ENCODE measurements at regions not wholly inside any gene's neighbourhood (a gene's known extent, or its start where the extent isn't known, plus 50 kb on each side); places are given as distances from the start of the nearest gene placed in this dataset.

GRCh38 chr13:107906131-107906530 lies 309.2 kb downstream of the LIG4 start:
- DNase-seq, result no peak

- DNase-seq, result no peak
Measured at GRCh38 chr13:107901996-107902562, 313.3 kb downstream of the LIG4 start.

DNA sequence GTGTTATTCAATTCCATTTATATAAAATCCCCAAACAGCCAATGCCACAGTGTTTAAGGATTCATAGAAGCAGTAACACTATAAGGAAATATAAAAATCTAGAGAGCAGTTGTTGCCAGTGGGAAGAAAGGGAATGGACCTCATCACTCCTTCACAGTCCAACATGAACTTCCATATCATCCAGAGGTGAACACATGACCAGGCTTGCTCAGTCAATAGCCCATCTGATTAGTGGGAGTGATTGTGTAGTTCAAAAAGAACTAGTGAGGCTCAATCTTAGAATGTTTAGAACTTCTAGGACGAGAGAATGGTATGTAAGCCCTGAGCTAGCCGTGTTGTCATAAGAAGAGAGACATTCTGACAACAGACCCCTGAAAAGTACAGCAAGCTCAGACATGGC lies 314.1 kb downstream of the LIG4 start:
- DNase-seq, result no peak

- no peak for DNase-seq
Measured at GRCh38 chr13:107900775-107901174, 314.6 kb downstream of the LIG4 start.

GRCh38 chr13:107886118-107886517 lies 329.2 kb downstream of the LIG4 start:
- DNase-seq, result no peak

- no peak for DNase-seq
Measured at GRCh38 chr13:107884564-107884963, 330.8 kb downstream of the LIG4 start.

DNA sequence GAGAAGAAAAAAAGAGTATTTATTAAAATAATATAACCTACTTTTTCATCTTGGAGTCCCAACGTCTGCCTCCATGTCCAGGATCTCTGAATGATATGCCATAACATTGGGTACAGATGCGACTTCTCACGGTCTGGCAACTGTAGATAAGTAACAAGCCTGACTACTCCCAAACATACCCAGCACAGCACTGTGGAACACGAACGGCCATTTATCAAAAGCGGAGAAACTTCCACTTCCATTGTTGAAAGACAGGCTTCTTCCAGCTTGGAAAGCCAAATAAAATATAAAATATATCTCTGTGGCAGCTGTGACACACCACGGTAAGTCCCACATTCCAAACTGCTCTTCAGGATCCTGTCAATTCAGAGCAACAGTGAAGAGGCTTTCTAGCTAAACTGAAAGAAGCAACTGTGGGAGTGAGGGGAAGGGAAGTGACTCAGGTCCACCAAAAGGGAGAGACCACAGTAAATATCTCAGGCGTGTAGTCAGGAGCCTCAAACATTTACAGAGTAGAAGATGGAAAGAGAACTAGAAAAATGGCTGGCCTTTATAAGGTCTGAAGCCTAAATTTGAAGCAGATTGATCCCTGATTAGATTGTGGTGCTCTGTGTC lies 331.7 kb downstream of the LIG4 start:
- DNase-seq, result no peak

- DNase-seq, result no peak
Measured at GRCh38 chr13:107882708-107883560, 332.4 kb downstream of the LIG4 start.

GRCh38 chr13:107881362-107881761 lies 334.0 kb downstream of the LIG4 start:
- DNase-seq, result no peak

GRCh38 chr13:107874456-107874855 lies 340.9 kb downstream of the LIG4 start:
- no peak for DNase-seq

- DNase-seq, result no peak
Measured at GRCh38 chr13:107873926-107874325, 341.4 kb downstream of the LIG4 start.

- DNase-seq, result no peak
Measured at GRCh38 chr13:107870400-107870799, 344.9 kb downstream of the LIG4 start.

DNA sequence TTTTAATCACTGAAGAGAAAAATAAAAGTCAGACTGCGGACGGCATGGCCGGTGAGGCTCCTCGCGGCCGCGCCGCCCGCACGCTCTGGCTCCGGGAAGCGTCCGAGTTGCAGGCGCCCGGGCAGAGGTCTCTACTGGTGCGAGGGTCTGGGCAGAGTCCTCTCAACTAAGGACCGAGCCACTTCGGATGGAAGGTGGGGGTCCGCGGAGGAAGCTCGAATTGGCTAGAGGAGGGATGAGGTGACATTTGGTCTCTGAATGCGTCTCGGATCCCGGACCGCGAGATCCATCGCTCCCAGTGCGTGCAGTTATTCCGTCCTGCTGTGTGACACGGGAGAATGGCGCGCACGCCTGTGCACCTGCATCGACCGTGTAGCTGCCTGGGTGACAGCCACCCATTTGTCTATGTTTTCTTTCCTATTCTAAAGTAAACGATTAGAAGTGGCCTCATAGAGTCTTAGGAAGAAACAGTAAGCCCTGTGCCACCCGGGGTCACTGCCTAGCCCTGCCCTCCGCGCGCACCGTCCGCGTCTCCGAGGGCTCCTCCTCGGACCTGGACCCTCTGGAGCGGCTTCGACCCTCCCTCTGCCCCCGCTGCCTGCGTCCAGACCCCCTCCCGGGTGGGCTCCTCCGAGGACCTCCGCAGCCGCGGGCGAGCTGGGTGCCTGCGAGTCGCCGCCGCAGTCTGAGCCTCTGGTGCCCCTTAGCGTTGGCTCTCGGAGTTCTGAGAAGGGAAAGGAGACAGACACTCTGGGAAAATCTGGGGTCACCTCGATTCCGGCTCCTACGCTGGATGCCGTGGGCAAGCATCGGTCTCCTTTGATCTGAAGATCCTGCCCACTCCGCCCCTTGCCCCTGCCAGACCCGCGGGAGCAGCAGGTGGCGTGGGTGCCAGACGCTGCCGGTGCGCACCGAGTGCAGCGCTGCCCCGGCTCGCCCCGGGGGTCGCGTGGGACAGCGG lies 347.4 kb downstream of the LIG4 start:
- DNase-seq, result peak; percentile 79

DNA sequence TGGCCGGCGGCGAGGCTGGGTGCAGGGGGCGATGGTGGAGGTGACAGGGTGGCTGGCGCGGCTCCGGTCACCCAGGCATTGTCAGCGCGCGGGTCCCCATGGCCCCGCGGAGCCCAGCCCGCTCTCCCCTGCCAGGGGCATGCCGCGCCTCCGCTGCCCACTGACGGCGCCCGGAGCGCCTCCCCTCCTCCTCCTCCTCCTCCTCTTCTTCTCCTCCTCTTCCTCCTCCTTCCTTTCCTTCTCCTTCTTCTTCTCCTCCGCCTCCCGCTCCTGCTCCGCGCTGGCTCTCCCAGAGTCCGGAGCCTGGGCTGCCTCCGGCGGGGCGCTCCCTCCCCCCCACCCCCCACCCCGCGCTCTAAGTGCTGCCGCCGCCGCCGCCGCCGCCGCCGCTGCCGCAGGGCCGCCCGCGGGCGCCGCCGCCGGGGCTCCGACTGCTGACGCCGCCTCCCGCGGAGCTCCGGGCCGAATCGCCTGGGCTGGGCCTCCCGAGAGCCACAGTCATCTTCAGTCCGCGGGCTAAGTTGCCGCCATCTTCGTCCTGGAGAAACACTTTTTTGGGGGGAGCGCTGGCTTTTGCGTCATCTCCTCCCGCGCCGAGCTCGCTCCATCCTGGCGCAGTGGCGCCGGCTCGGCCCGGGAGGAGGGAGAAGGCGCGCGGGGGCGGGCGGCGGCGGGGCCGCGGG lies 348.3 kb downstream of the LIG4 start:
- peak; percentile 76 for DNase-seq

DNA sequence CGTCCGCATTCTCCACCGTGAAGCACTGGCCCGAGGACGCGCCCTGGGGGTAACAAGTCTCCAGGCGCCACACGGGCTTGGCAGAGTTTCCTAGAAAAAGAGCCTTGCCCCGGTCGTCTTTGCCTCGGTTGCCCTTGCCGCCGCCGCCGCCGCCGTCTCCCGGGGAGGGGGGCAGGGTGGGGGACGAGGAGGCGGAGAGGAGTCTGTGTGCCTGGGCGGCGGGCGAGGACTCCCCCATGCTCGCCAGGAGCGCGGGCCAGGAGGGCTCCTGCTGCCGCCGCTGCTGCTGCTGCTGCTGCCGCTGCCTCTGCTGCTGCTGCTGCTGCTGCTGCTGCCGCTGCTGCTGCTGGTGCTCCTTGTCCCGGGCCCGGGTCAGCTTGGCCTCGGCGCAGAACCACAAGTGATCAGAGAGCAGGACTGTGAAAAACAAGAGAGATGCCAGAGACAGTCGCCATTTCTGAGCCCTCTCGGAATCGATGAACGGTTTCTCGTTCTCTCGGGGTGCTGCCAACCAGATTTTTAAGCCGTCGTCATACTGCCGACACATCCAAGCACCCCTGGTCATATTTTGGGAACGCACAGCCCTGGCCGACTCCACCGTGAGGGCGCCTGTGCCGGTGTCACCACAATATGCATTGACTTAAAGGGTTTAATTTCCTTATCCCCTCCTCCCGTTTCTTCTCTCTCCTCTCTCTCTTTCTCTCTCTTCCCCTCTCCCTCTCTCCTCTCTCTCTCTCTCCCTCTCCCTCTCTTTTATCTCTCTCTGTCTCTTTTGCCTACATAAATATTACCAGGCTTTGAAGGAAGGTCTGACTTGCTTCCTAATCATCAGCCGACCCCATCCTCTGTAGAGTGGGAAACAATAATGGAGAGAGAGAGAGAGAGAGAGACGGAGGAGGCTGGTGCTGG lies 349.1 kb downstream of the LIG4 start:
- DNase-seq, result peak; percentile 83

DNA sequence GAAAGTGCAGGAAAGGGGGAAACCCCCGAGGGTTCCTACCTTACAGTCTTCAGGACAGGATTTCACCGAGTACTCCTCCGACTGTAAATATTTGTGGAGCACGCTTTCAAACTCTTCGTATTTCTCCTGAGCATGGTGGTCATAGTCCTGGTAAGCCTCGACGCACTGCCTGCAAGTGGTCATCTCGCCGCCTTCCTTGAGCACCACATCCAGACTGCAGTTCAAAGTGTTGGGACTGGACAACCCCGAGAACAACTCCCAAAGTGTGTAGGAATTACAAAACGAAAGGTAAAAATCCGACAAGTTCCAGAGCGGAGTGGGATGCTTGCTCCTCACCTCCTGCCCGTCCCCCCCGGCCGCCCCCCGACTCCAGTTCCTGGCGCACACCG lies 349.7 kb downstream of the LIG4 start:
- no peak for DNase-seq

- no peak for DNase-seq
Measured at GRCh38 chr13:107865318-107865575, 350.1 kb downstream of the LIG4 start.

DNA sequence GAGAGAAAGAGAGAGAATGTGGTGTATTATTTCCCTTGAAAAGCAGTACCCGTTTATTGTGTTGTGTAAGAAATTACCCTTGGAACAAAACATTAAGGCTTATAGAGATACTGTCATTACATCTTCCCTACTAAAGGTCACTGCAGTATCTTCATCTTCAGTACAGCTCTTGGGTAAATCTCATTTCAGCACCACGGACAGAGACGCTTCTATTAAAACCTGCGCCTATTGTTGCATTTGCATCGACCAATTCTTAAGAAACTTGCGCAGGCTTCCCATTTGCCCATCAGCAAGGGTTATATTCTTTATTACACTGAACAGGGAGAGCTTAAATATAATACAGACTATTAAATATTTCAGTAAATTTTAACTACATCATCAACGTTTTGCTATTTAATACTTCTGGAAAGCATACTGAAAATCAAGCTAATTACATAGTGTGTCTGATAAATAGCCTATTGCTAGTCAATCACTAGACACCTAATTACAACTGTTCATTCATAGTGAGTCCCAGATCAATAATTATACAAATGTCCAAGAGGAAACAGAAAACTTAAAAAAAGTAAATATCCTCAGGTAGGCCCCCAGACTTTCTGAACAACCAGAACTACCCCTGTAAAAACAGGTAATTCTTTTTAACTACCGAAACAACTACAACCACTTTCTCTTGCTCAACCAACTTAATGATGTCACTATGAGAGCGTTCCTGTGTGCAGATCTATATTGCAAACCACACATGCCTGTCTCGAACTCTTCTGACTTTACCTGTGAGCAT lies 350.6 kb downstream of the LIG4 start:
- peak; percentile 33 for DNase-seq

GRCh38 chr13:107860284-107860683 lies 355.1 kb downstream of the LIG4 start:
- DNase-seq, result no peak

DNA sequence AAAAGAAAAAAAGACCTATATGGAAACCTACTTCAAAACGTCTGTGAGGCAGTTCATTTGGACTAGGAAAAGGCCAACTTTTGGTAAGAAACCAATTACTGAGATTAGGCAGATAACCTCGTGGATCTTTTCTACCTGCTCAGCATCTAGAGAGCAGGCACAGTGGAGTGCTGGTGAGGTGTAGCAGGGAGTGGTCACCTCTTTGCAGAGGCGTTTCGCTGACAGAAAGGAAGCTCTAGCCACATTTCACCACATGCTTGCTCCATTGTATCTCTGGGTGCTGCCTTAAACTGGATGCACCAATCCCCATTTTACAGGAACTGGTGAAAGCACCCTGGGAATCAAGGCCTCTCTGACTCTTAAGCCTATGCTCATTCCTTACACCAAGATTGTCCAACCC lies 360.5 kb downstream of the LIG4 start:
- no peak for DNase-seq

- DNase-seq, result no peak
Measured at GRCh38 chr13:107852072-107852471, 363.3 kb downstream of the LIG4 start.
